ENCODE measurements at regions not wholly inside any gene's neighbourhood (a gene's known extent, or its start where the extent isn't known, plus 50 kb on each side); places are given as distances from the start of the nearest gene placed in this dataset.
"Not testable (repeated sequence)": the region's sequence is repeated elsewhere in the genome, so short reads cannot be mapped to it uniquely, and the experiment has no call there.

DNA sequence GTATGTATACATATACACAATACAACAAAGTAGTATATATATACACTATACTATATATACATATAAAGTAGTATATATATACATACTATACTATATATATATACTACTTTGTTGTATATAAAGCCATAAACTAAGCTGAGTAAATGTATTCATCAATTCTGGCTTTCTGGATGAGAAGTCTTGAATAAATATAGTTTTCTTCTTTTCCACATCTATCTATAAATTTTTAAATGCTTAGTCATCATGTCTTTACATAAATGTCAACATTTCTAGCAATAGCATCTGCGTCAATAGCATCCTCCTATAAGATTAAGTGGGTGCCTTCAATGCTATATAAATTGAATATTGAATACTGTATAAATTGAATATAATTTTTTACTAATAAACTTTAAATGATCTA is 63.1 kb upstream of the COX7C start (continued):
- TF ChIP-seq, protein P1, sequence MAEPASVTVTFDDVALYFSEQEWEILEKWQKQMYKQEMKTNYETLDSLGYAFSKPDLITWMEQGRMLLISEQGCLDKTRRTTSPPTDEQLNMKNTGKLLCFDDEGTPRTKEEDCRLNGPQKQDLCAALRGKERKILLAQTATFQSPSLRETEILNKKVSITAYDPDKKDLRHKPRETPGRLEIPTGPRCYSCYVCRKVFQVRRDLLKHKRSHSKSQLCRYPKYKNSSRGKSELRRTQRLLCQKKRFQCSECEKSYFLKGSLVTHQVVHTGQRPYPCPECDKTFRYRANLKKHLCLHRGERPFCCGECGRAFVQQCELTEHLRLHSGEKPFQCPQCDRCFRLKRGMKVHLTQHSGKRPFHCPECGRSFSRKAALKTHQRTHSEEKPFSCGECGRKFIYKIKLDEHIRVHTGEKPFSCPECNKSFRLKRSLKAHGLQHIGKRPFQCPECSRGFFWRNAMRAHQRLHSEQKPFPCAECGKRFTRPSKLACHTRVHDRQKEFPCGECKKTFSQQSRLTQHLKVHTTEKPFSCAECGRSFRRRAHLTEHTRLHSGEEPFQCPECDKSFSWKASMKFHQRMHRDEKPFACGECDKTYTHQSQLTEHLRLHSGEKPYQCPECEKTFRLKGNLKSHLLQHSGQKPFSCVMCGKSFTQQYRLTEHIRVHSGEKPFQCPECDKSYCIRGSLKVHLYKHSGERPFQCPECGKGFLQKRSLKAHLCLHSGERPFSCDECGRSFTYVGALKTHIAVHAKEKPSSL (CRISPR knock-in tag; conservative IDR thresholded peaks at IDR 0.05), result no peak
- no peak for TF ChIP-seq JUN (CRISPR knock-in tag; IDR thresholded peaks at IDR 0.05)
- TF ChIP-seq, protein P2, sequence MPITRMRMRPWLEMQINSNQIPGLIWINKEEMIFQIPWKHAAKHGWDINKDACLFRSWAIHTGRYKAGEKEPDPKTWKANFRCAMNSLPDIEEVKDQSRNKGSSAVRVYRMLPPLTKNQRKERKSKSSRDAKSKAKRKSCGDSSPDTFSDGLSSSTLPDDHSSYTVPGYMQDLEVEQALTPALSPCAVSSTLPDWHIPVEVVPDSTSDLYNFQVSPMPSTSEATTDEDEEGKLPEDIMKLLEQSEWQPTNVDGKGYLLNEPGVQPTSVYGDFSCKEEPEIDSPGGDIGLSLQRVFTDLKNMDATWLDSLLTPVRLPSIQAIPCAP (CRISPR knock-in tag; IDR thresholded peaks at IDR 0.05), result no peak
- TF ChIP-seq CREM (CRISPR knock-in tag; IDR thresholded peaks at IDR 0.05), result no peak
- TF ChIP-seq, protein P3, sequence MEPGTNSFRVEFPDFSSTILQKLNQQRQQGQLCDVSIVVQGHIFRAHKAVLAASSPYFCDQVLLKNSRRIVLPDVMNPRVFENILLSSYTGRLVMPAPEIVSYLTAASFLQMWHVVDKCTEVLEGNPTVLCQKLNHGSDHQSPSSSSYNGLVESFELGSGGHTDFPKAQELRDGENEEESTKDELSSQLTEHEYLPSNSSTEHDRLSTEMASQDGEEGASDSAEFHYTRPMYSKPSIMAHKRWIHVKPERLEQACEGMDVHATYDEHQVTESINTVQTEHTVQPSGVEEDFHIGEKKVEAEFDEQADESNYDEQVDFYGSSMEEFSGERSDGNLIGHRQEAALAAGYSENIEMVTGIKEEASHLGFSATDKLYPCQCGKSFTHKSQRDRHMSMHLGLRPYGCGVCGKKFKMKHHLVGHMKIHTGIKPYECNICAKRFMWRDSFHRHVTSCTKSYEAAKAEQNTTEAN (CRISPR knock-in tag; IDR thresholded peaks at IDR 0.05), result no peak

DNA sequence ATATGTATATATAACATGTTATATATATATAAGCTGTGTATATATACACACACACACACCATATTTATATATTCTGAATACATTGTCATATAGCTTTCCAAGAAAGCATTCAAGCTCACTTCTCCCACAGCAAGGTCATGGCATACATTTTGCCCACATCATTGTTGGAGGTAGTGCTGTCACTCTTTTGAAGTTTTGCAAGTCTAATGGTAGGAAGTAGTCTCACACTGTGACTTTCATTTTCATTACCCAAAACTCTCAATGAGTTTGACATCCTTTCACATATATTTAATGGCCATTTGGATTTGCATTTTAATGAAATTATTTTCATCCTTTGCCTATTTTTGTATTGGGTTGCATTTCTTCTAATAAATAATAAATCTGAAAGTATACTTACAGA is 59.8 kb upstream of the COX7C start:
- H3K36me3 Mint-ChIP-seq, result 0 out of 2 replicates have a peak, but pooled peaks cover 4% of the 10 kb centered on the region
- peaks cover 4% of the 10 kb centered on the region for H3K4me1 Mint-ChIP-seq
- ATAC-seq (no peak), DNase-seq (ENCODE audit: low spot score) (no peak)
- peaks cover 15% of the 10 kb centered on the region for H3K9me3 Mint-ChIP-seq
- ChIA-PET CTCF (interaction anchor here (0.8 kb wide), 1 partner anchor 9 kb away, joined by 3 read pairs; no protein-coding TSS in a partner anchor), POLR2A (no interaction called here)
- no peaks in the 10 kb centered on the region for H3K27me3 Mint-ChIP-seq (ENCODE audit: low read depth)
- no peak overlapping the region for H3K4me3 Mint-ChIP-seq
- TF ChIP-seq NR3C1 (CRISPR knock-in tag; conservative IDR thresholded peaks at IDR 0.05; ENCODE audit: low read depth), result no peak
- TF ChIP-seq, protein P4, sequence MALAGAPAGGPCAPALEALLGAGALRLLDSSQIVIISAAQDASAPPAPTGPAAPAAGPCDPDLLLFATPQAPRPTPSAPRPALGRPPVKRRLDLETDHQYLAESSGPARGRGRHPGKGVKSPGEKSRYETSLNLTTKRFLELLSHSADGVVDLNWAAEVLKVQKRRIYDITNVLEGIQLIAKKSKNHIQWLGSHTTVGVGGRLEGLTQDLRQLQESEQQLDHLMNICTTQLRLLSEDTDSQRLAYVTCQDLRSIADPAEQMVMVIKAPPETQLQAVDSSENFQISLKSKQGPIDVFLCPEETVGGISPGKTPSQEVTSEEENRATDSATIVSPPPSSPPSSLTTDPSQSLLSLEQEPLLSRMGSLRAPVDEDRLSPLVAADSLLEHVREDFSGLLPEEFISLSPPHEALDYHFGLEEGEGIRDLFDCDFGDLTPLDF (CRISPR knock-in tag; IDR thresholded peaks at IDR 0.05), result no peak
- no peak for TF ChIP-seq ZNF232 (CRISPR knock-in tag; IDR thresholded peaks at IDR 0.05)
- no peak overlapping the region for H3K27ac Mint-ChIP-seq

DNA sequence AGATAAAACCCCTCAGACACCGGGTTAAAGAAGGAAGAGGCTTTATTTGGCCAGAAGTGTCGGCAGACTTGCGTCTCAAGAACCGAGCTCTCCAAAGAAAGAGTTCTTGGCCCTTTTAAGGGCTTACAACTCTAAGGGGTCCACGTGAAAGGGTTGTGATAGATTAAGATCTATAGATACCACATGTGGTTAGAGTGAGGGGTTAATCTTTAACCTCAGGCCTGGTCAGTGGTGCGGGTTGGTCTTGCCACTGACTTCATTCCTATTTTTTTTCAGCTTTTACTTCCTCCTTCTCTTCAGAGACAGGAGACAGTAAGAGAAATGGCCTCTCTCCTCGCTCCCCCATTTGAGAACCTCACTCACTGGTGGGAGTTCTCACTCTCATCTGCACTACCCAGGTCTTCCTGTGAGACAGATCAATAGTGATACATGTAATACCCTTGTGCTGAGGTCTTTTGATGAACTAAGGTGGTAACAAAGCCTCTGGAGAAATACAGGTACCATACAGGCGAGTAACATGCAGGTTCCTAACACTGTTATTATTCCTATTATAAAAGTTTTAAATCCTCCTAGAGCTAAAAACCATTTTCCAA is 52.4 kb upstream of the COX7C start:
- no peaks in the 10 kb centered on the region for H3K36me3 Mint-ChIP-seq
- CTCF ChIA-PET, result interaction anchor here (0.7 to 1.5 kb wide), 8 partner anchors 12 to 315 kb away, joined by 3 to 6 read pairs (median 4); no protein-coding TSS in a partner anchor
- H3K4me1 Mint-ChIP-seq, result no peaks in the 10 kb centered on the region
- ATAC-seq, result no peak
- peaks cover 5% of the 10 kb centered on the region for H3K9me3 Mint-ChIP-seq
- no peak for DNase-seq (ENCODE audit: low spot score)
- TF ChIP-seq ZNF219 (CRISPR knock-in tag; IDR thresholded peaks at IDR 0.05; ENCODE audit: borderline replicate concordance) (no peak), NR1H2 (CRISPR knock-in tag; IDR thresholded peaks at IDR 0.05) (no peak), NFE2L1 (CRISPR knock-in tag; IDR thresholded peaks at IDR 0.05) (no peak), ZBTB21 (CRISPR knock-in tag; IDR thresholded peaks at IDR 0.05; ENCODE audit: borderline replicate concordance) (no peak), ZNF317 (CRISPR knock-in tag; IDR thresholded peaks at IDR 0.05; ENCODE audit: borderline replicate concordance, low read depth) (no peak), CREM (CRISPR knock-in tag; IDR thresholded peaks at IDR 0.05) (no peak), ESRRA (CRISPR knock-in tag; IDR thresholded peaks at IDR 0.05; ENCODE audit: borderline replicate concordance) (no peak), NR2C2 (CRISPR knock-in tag; IDR thresholded peaks at IDR 0.05) (no peak), OVOL2 (CRISPR knock-in tag; IDR thresholded peaks at IDR 0.05; ENCODE audit: borderline replicate concordance) (no peak)
- TF ChIP-seq, protein P5, sequence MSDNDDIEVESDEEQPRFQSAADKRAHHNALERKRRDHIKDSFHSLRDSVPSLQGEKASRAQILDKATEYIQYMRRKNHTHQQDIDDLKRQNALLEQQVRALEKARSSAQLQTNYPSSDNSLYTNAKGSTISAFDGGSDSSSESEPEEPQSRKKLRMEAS (CRISPR knock-in tag; IDR thresholded peaks at IDR 0.05), result no peak
- TF ChIP-seq, protein P6, sequence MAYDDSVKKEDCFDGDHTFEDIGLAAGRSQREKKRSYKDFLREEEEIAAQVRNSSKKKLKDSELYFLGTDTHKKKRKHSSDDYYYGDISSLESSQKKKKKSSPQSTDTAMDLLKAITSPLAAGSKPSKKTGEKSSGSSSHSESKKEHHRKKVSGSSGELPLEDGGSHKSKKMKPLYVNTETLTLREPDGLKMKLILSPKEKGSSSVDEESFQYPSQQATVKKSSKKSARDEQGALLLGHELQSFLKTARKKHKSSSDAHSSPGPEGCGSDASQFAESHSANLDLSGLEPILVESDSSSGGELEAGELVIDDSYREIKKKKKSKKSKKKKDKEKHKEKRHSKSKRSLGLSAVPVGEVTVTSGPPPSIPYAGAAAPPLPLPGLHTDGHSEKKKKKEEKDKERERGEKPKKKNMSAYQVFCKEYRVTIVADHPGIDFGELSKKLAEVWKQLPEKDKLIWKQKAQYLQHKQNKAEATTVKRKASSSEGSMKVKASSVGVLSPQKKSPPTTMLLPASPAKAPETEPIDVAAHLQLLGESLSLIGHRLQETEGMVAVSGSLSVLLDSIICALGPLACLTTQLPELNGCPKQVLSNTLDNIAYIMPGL (CRISPR knock-in tag; IDR thresholded peaks at IDR 0.05), result no peak
- TF ChIP-seq, protein P2 (CRISPR knock-in tag; IDR thresholded peaks at IDR 0.05), result no peak
- TF ChIP-seq, protein P7, sequence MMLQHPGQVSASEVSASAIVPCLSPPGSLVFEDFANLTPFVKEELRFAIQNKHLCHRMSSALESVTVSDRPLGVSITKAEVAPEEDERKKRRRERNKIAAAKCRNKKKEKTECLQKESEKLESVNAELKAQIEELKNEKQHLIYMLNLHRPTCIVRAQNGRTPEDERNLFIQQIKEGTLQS (CRISPR knock-in tag; conservative IDR thresholded peaks at IDR 0.05), result no peak
- H3K27ac Mint-ChIP-seq, result no peak overlapping the region
- POLR2A ChIA-PET, result no interaction called here
- H3K4me3 Mint-ChIP-seq, result no peak overlapping the region
- no peaks in the 10 kb centered on the region for H3K27me3 Mint-ChIP-seq (ENCODE audit: low read depth)

DNA sequence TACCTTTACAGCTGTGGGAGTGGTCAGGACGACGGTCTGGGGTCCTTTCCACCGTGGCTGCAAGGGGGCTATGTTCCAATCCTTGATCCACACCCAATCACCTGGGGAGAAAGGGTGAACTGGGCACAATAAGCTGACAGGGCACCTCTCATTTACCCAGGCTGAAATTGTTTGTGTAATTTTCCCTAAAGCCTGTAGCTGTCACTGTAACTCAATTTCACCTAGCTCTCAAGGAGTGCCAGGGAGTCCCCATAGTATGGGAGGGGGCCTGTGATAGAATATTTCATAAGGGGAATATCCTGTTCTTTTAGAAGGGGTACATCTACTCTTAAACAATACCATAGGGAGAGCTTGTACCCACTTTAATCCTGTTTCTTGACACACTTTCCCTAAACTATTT is 51.7 kb upstream of the COX7C start:
- not testable (repeated sequence) for DNase-seq (ENCODE audit: low spot score); H3K36me3 Mint-ChIP-seq; H3K9me3 Mint-ChIP-seq; H3K27ac Mint-ChIP-seq; H3K4me1 Mint-ChIP-seq; H3K27me3 Mint-ChIP-seq (ENCODE audit: low read depth); H3K4me3 Mint-ChIP-seq
- CTCF ChIA-PET, result interaction anchor here (0.7 to 1.5 kb wide), 8 partner anchors 11 to 315 kb away, joined by 3 to 6 read pairs (median 4); no protein-coding TSS in a partner anchor
- peak; percentile 43; the same call in 1 of the 2 replicates for ATAC-seq
- POLR2A ChIA-PET, result interaction anchor here (1.0 kb wide), 1 partner anchor 15 kb away, joined by 3 read pairs; no protein-coding TSS in a partner anchor
